WTC11 (cell line): ENCODE measurements at regions not wholly inside any gene's neighbourhood (a gene's known extent, or its start where the extent isn't known, plus 50 kb on each side); places are given as distances from the start of the nearest gene placed in this dataset.

Source experiments
- ATAC-seq: fragments of 200-7000 bp; cut with Tn5 transposase; 2 replicates; pipeline ENCODE4 v1.10.0; 2021; ENCODE audit warnings: mild to moderate bottlenecking, moderate library complexity
- CTCF ChIA-PET: fragments of 300-600 bp; sonication (Branson Sonifier 250); formaldehyde crosslinking; loops from one replicate; lab custom pipeline; 2021; ENCODE audit warnings: antibody characterized with exemption; lab: Charles Lee
- POLR2A ChIA-PET: fragments of 350-600 bp; sonication (Branson Sonifier 250); formaldehyde crosslinking; loops from one replicate; lab custom pipeline; 2021; ENCODE audit warnings: antibody characterized with exemption; lab: Charles Lee
- DNase-seq: peaks from one replicate; pipeline ENCODE4 v3.0.0; 2021; ENCODE audit warnings: low spot score
- H3K27ac Mint-ChIP-seq: 2 replicates; pipeline ENCODE4 v1.8.0; 2021; ENCODE audit warnings: mixed read lengths
- H3K27me3 Mint-ChIP-seq: 2 replicates; pipeline ENCODE4 v1.8.0; 2021; ENCODE audit warnings: low read depth, mild to moderate bottlenecking, moderate library complexity, mixed read lengths
- H3K36me3 Mint-ChIP-seq: 2 replicates; pipeline ENCODE4 v1.8.0; 2021; ENCODE audit warnings: mixed read lengths
- H3K4me1 Mint-ChIP-seq: 2 replicates; pipeline ENCODE4 v1.8.0; 2022; ENCODE audit warnings: mixed read lengths
- H3K4me3 Mint-ChIP-seq: 2 replicates; pipeline ENCODE4 v1.8.0; 2021; ENCODE audit warnings: mild to moderate bottlenecking, moderate library complexity, mixed read lengths
- H3K9me3 Mint-ChIP-seq: 2 replicates; pipeline ENCODE4 v1.8.0; 2021; ENCODE audit warnings: mixed read lengths
- ARID4B ChIP-seq: sonication (generic); formaldehyde crosslinking; IDR thresholded peaks from 2 replicates; pipeline ENCODE4 v1.8.0; 2023; ENCODE audit warnings: missing genetic modification reagents, mild to moderate bottlenecking, borderline replicate concordance
- ATF3 ChIP-seq: sonication (generic); formaldehyde crosslinking; conservative IDR thresholded peaks from 2 replicates; pipeline ENCODE4 v1.8.1; 2022; ENCODE audit warnings: mild to moderate bottlenecking, missing genetic modification reagents
- E2F5 ChIP-seq: sonication (generic); formaldehyde crosslinking; IDR thresholded peaks from 2 replicates; pipeline ENCODE4 v1.8.1; 2022; ENCODE audit warnings: mild to moderate bottlenecking, moderate library complexity, missing genetic modification reagents
- ERG ChIP-seq: fragments of 250-450 bp; sonication (Bioruptor Pico); IDR thresholded peaks from 2 replicates; pipeline ENCODE4 v1.8.0; 2021; ENCODE audit warnings: mild to moderate bottlenecking
- FOXP4 ChIP-seq: sonication (generic); formaldehyde crosslinking; IDR thresholded peaks from 2 replicates; pipeline ENCODE4 v1.8.0; 2022; ENCODE audit warnings: mild to moderate bottlenecking, missing genetic modification reagents
- GTF2I ChIP-seq: fragments of 250-450 bp; sonication (Bioruptor Pico); conservative IDR thresholded peaks from 2 replicates; pipeline ENCODE4 v1.4.0; 2021; ENCODE audit warnings: mild to moderate bottlenecking
- JAZF1 ChIP-seq: fragments of 250-450 bp; sonication (Bioruptor Pico); IDR thresholded peaks from 2 replicates; pipeline ENCODE4 v1.9.0; 2021; ENCODE audit warnings: moderate library complexity, mild to moderate bottlenecking, inconsistent platforms
- MAX ChIP-seq: sonication (generic); formaldehyde crosslinking; IDR thresholded peaks from 2 replicates; pipeline ENCODE4 v1.8.0; 2022; ENCODE audit warnings: mild to moderate bottlenecking, missing genetic modification reagents
- MLX ChIP-seq: sonication (generic); formaldehyde crosslinking; IDR thresholded peaks from 2 replicates; pipeline ENCODE4 v1.8.1; 2023; ENCODE audit warnings: mild to moderate bottlenecking, missing genetic modification reagents, moderate library complexity
- NFE2L1 ChIP-seq: sonication (generic); formaldehyde crosslinking; IDR thresholded peaks from 2 replicates; pipeline ENCODE4 v1.8.1; 2023; ENCODE audit warnings: missing genetic modification reagents
- NR3C1 ChIP-seq: sonication (generic); formaldehyde crosslinking; conservative IDR thresholded peaks from 2 replicates; pipeline ENCODE4 v1.8.1; 2023; ENCODE audit warnings: low read depth, mild to moderate bottlenecking, missing genetic modification reagents
- OVOL2 ChIP-seq: fragments of 250-450 bp; sonication (Bioruptor Pico); IDR thresholded peaks from 2 replicates; pipeline ENCODE4 v1.9.0; 2021; ENCODE audit warnings: mild to moderate bottlenecking, borderline replicate concordance
- SOX15 ChIP-seq: fragments of 250-450 bp; sonication (Bioruptor Pico); IDR thresholded peaks from 2 replicates; pipeline ENCODE4 v1.9.0; 2021; ENCODE audit warnings: mild to moderate bottlenecking
- STAT6 ChIP-seq: sonication (generic); formaldehyde crosslinking; conservative IDR thresholded peaks from 2 replicates; pipeline ENCODE4 v1.8.1; 2023; ENCODE audit warnings: mild to moderate bottlenecking, low read depth, missing genetic modification reagents, moderate library complexity
- TEAD1 ChIP-seq: sonication (generic); formaldehyde crosslinking; IDR thresholded peaks from 2 replicates; pipeline ENCODE4 v1.8.0; 2022; ENCODE audit warnings: mild to moderate bottlenecking, missing genetic modification reagents
- ZBTB43 ChIP-seq: sonication (generic); formaldehyde crosslinking; IDR thresholded peaks from 2 replicates; pipeline ENCODE4 v1.8.1; 2023; ENCODE audit warnings: mild to moderate bottlenecking, missing genetic modification reagents
- ZNF396 ChIP-seq: fragments of 250-450 bp; sonication (Bioruptor Pico); IDR thresholded peaks from 2 replicates; pipeline ENCODE4 v1.8.0; 2021; ENCODE audit warnings: mild to moderate bottlenecking, moderate library complexity, borderline replicate concordance
- ZSCAN18 ChIP-seq: fragments of 250-450 bp; sonication (Bioruptor Pico); IDR thresholded peaks from 2 replicates; pipeline ENCODE4 v2.1.2; 2022; ENCODE audit warnings: mild to moderate bottlenecking, moderate library complexity

GRCh38 chr15:77795446-77795845 is 162.7 kb upstream of the LINGO1 start:
- Mint-ChIP-seq H3K4me3 (no peak overlapping the region), H3K27ac (no peak overlapping the region; the same call in 1 of the 2 replicates), H3K36me3 (no peaks in the 10 kb centered on the region), H3K9me3 (0 out of 2 replicates have a peak, but pooled peaks cover 1% of the 10 kb centered on the region), H3K27me3 (no peaks in the 10 kb centered on the region), H3K4me1 (no peaks in the 10 kb centered on the region)
- POLR2A ChIA-PET, result no interaction called here
- ATAC-seq, result no peak
- DNase-seq, result no peak
- TF ChIP-seq NR3C1 (CRISPR knock-in tag) (no peak), NFE2L1 (CRISPR knock-in tag) (no peak), SOX15 (no peak), MAX (CRISPR knock-in tag) (no peak), OVOL2 (CRISPR knock-in tag) (no peak), GTF2I (no peak)
- CTCF ChIA-PET, result interaction anchor here (1.4 kb wide), 1 partner anchor 141 kb away, joined by 3 read pairs; no protein-coding TSS in a partner anchor

- no peak for ATAC-seq
- no peak for TF ChIP-seq ZBTB43
- TF ChIP-seq TEAD1 (CRISPR knock-in tag), result no peak
- TF ChIP-seq ZNF396 (CRISPR knock-in tag), result no peak
- no peak for TF ChIP-seq JAZF1 (CRISPR knock-in tag)
- TF ChIP-seq MLX (CRISPR knock-in tag), result no peak
- TF ChIP-seq E2F5, result no peak
- no peak for TF ChIP-seq ARID4B (CRISPR knock-in tag)
- TF ChIP-seq ATF3 (CRISPR knock-in tag), result no peak
- TF ChIP-seq ZSCAN18 (CRISPR knock-in tag), result no peak
- no peak for TF ChIP-seq ERG (CRISPR knock-in tag)
- no peak for TF ChIP-seq FOXP4 (CRISPR knock-in tag)
- TF ChIP-seq STAT6 (CRISPR knock-in tag), result no peak
- TF ChIP-seq, all 79 proteins: peak for 0
- peak overlapping the region; percentile 53; the same call in 1 of the 2 replicates for H3K27ac Mint-ChIP-seq
- ChIA-PET POLR2A (no interaction called here), CTCF (interaction anchor here (1.2 to 1.4 kb wide), 2 partner anchors 119 to 159 kb away, joined by 3 to 4 read pairs; no protein-coding TSS in a partner anchor)
- 0 out of 2 replicates have a peak, but pooled peaks cover 4% of the 10 kb centered on the region for H3K4me1 Mint-ChIP-seq
- no peak overlapping the region for H3K4me3 Mint-ChIP-seq
- no peaks in the 10 kb centered on the region for H3K27me3 Mint-ChIP-seq
- H3K36me3 Mint-ChIP-seq, result no peaks in the 10 kb centered on the region
- no peaks in the 10 kb centered on the region for H3K9me3 Mint-ChIP-seq
- DNase-seq, result no peak
These were observed 159.2 kb upstream of the LINGO1 start for GRCh38 chr15:77791941-77792340.
